ENCODE measurements at regions not wholly inside any gene's neighbourhood (a gene's known extent, or its start where the extent isn't known, plus 50 kb on each side); places are given as distances from the start of the nearest gene placed in this dataset.

DNA sequence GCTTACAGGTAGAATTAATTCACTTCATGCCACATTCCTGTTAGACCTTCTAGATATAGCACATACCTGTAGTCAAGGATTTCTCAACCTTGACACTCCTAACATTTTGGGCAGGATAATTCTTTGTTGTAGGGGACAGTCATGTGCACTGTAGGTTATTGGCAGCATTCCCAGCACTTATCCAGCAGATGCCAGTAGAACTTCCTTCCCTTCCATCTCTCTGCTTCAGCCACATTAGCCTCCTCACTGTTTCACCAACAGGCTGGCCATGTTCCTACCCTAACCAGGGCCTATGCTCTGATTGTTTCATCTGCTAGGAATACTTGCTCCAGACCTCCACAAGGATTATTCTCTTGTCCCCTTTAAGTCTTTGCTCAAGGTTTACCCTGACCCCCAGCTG lies 68.0 kb upstream of the STAC start:
- CTCF ChIA-PET, result no interaction called here
- Histone ChIP-seq H4K20me1 (ENCODE audit: insufficient read depth) (no peaks in the 10 kb centered on the region), H3K27ac (ENCODE audit: low read depth in 2 of 2, low read length in 1 of 2) (no peak overlapping the region), H3K27me3 (ENCODE audit: insufficient read depth) (no peaks in the 10 kb centered on the region), H2AFZ (ENCODE audit: low read depth) (no peak overlapping the region), H3F3A (replicated peaks; ENCODE audit: insufficient read depth) (no peaks in the 10 kb centered on the region), H3K9me3 (0 out of 2 replicates have a peak, but pooled peaks cover 5% of the 10 kb centered on the region), H3K9ac (no peak overlapping the region), H3K4me2 (no peak overlapping the region), H3K9me2 (no peaks in the 10 kb centered on the region), H3K36me3 (replicated peaks in 1 of 2; ENCODE audit: control insufficient read depth in 1 of 2, insufficient read depth in 2 of 2, low read length in 1 of 2) (no peaks in the 10 kb centered on the region), H3K4me1 (ENCODE audit: control insufficient read depth in 1 of 2, insufficient read depth in 2 of 2, low read depth in 1 of 2, low read length in 1 of 2) (peaks cover 0 to 2% of the 10 kb centered on the region in 2 experiments; a peak in 1 of 4 replicates), H3K4me3 (ENCODE audit: low read depth in 2 of 2, low read length in 1 of 2) (no peak overlapping the region), H3K79me2 (ENCODE audit: insufficient read depth) (no peaks in the 10 kb centered on the region)
- DNase-seq, result peak; percentile 1
- TF ChIP-seq SMC3 (IDR thresholded peaks at IDR 0.05; ENCODE audit: low read depth, low read length) (no peak), RAD21 (IDR thresholded peaks at IDR 0.05; ENCODE audit: low read length) (peak; percentile 22; the same call in 1 of the 2 replicates), MAX (IDR thresholded peaks at IDR 0.05; ENCODE audit: low read depth) (no peak)
- POLR2A ChIA-PET, result no interaction called here

DNA sequence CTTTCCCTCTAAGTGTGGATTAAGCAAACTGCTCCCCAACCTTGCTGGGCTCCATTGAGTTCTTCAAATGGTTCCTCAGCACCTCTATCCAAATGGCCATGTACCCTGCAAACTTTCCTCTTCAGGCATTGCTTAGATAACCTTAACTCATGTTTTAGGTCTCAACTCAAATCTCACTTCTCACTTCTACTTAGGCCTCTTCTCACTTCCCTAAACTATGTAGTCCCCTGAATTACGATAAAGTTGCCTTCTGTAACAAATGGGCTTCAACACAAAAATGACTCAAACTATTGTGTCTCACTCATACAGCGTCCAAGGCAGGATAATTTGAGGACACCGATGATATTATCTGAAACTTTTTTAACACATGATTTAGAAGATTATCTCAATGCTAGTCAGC lies 62.4 kb upstream of the STAC start:
- WGBS (ENCODE audit: low lambda C conversion rate), result 51% methylated on average over 3 of the region's 3 CpGs
- DNase-seq, result no peak
- Histone ChIP-seq H3K4me2 (no peak overlapping the region), H3K4me1 (ENCODE audit: control insufficient read depth in 1 of 2, insufficient read depth in 2 of 2, low read depth in 1 of 2, low read length in 1 of 2) (no peaks in the 10 kb centered on the region), H2AFZ (ENCODE audit: low read depth) (no peak overlapping the region), H3K36me3 (replicated peaks in 1 of 2; ENCODE audit: control insufficient read depth in 1 of 2, insufficient read depth in 2 of 2, low read length in 1 of 2) (no peaks in the 10 kb centered on the region), H3K9me2 (no peaks in the 10 kb centered on the region), H3K27ac (ENCODE audit: low read depth in 2 of 2, low read length in 1 of 2) (no peak overlapping the region), H3K9me3 (0 out of 2 replicates have a peak, but pooled peaks cover 5% of the 10 kb centered on the region), H3K27me3 (ENCODE audit: insufficient read depth) (no peaks in the 10 kb centered on the region), H3F3A (replicated peaks; ENCODE audit: insufficient read depth) (no peaks in the 10 kb centered on the region), H4K20me1 (ENCODE audit: insufficient read depth) (no peaks in the 10 kb centered on the region), H3K79me2 (ENCODE audit: insufficient read depth) (no peaks in the 10 kb centered on the region), H3K4me3 (ENCODE audit: low read depth in 2 of 2, low read length in 1 of 2) (no peak overlapping the region), H3K9ac (no peak overlapping the region)
- TF ChIP-seq RFX5 (IDR thresholded peaks at IDR 0.05; ENCODE audit: low read length), result no peak
- no peak for TF ChIP-seq RAD21 (IDR thresholded peaks at IDR 0.05; ENCODE audit: low read length)
- TF ChIP-seq EZH2phosphoT487 (IDR thresholded peaks at IDR 0.05; ENCODE audit: borderline replicate concordance, low read depth), result no peak
- TF ChIP-seq FOSL2 (IDR thresholded peaks at IDR 0.05; ENCODE audit: borderline replicate concordance, low read depth), result no peak
- TF ChIP-seq FOXM1 (IDR thresholded peaks at IDR 0.05; ENCODE audit: low read depth), result no peak
- no peak for TF ChIP-seq RCOR1 (IDR thresholded peaks at IDR 0.05; ENCODE audit: low read length)
- no peak for TF ChIP-seq NFIC (IDR thresholded peaks at IDR 0.05; ENCODE audit: borderline replicate concordance)
- TF ChIP-seq CHD2 (IDR thresholded peaks at IDR 0.05; ENCODE audit: low read length, partially characterized antibody), result no peak
- TF ChIP-seq USF2 (IDR thresholded peaks at IDR 0.05; ENCODE audit: borderline replicate concordance, low read depth, low read length), result no peak
- TF ChIP-seq, protein P1, sequence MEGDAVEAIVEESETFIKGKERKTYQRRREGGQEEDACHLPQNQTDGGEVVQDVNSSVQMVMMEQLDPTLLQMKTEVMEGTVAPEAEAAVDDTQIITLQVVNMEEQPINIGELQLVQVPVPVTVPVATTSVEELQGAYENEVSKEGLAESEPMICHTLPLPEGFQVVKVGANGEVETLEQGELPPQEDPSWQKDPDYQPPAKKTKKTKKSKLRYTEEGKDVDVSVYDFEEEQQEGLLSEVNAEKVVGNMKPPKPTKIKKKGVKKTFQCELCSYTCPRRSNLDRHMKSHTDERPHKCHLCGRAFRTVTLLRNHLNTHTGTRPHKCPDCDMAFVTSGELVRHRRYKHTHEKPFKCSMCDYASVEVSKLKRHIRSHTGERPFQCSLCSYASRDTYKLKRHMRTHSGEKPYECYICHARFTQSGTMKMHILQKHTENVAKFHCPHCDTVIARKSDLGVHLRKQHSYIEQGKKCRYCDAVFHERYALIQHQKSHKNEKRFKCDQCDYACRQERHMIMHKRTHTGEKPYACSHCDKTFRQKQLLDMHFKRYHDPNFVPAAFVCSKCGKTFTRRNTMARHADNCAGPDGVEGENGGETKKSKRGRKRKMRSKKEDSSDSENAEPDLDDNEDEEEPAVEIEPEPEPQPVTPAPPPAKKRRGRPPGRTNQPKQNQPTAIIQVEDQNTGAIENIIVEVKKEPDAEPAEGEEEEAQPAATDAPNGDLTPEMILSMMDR (IDR thresholded peaks at IDR 0.05), result no peak
- ChIA-PET CTCF (interaction anchor here (1.8 kb wide), 1 partner anchor 11 kb away, joined by 4 read pairs; no protein-coding TSS in a partner anchor), POLR2A (no interaction called here)
